SK-N-SH (cell line): ENCODE measurements at regions not wholly inside any gene's neighbourhood (a gene's known extent, or its start where the extent isn't known, plus 50 kb on each side); places are given as distances from the start of the nearest gene placed in this dataset.

Source experiments
- CTCF ChIA-PET: fragments of 300-600, 350-600 bp; formaldehyde crosslinking; extraction: SDS; loops from one replicate; lab custom pipeline; 2021; lab: Yijun Ruan, JAX
- POLR2A ChIA-PET: fragments of 350-600 bp; sonication (Branson Sonifier 250); formaldehyde crosslinking; extraction: SDS; loops from one replicate; lab custom pipeline; 2020; ENCODE audit warnings: antibody characterized with exemption, inconsistent platforms; lab: Yijun Ruan, JAX
- DNase-seq: peaks from one replicate; pipeline ENCODE4 v3.0.0; 2012
- H2AFZ ChIP-seq: fragments of 200-600 bp; sonication (generic); 2 replicates; pipeline ENCODE4 v1.8.1; 2016; ENCODE audit warnings: antibody characterized with exemption, mild to moderate bottlenecking, low read depth
- H3F3A ChIP-seq: fragments of 200-600 bp; sonication (generic); replicated peaks from 2 replicates; pipeline ENCODE3; 2016; ENCODE audit warnings: antibody characterized with exemption, mild to moderate bottlenecking; ENCODE audit not compliant: insufficient read depth
- H3K27ac ChIP-seq, 2 experiments: fragments of 200-500 bp in 1 of 2; fragments of 200-600 bp in 1 of 2; sonication (Bioruptor generic) in 1 of 2; sonication (generic), shearing (Covaris generic) in 1 of 2; 2 replicates each; pipeline versions ENCODE4 v1.5.1 to v1.6.1; 2014 to 2016; ENCODE audit warnings: low read depth in 2 of 2, inconsistent platforms in 1 of 2, low read length in 1 of 2, mild to moderate bottlenecking in 1 of 2, mixed read lengths in 1 of 2
- H3K27me3 ChIP-seq: fragments of 200-600 bp; sonication (generic), shearing (Covaris generic); 2 replicates; pipeline ENCODE4 v1.6.1; 2016; ENCODE audit warnings: mixed run types; ENCODE audit not compliant: insufficient read depth
- H3K36me3 ChIP-seq, 2 experiments: fragments of 200-500 bp in 1 of 2; fragments of 200-600 bp in 1 of 2; sonication (Bioruptor generic) in 1 of 2; sonication (generic) in 1 of 2; replicated peaks in 1 of 2; 2 replicates each; pipeline versions ENCODE3 to v1.5.1; 2014 to 2016; ENCODE audit warnings: low read length in 1 of 2, mild to moderate bottlenecking in 1 of 2; ENCODE audit not compliant: insufficient read depth in 2 of 2, control insufficient read depth in 1 of 2
- H3K4me1 ChIP-seq, 2 experiments: fragments of 200-500 bp in 1 of 2; fragments of 200-600 bp in 1 of 2; sonication (Bioruptor generic) in 1 of 2; sonication (generic), shearing (Covaris generic) in 1 of 2; 2 replicates each; pipeline versions ENCODE4 v1.5.1 to v1.6.1; 2014 to 2016; ENCODE audit warnings: low read depth in 1 of 2, low read length in 1 of 2, mixed run types in 1 of 2; ENCODE audit not compliant: insufficient read depth in 2 of 2, control insufficient read depth in 1 of 2
- H3K4me2 ChIP-seq: fragments of 200-600 bp; sonication (generic), shearing (Covaris generic); 2 replicates; pipeline ENCODE4 v1.6.1; 2017; ENCODE audit warnings: mixed run types
- H3K4me3 ChIP-seq, 2 experiments: fragments of 200-500 bp in 1 of 2; fragments of 200-600 bp in 1 of 2; sonication (Bioruptor generic) in 1 of 2; sonication (generic), shearing (Covaris generic) in 1 of 2; 2 replicates each; pipeline versions ENCODE4 v1.5.1 to v1.8.1; 2014 to 2016; ENCODE audit warnings: low read depth in 2 of 2, inconsistent platforms in 1 of 2, low read length in 1 of 2, mild to moderate bottlenecking in 1 of 2, mixed read lengths in 1 of 2, moderate library complexity in 1 of 2
- H3K79me2 ChIP-seq: fragments of 200-600 bp; sonication (generic); 2 replicates; pipeline ENCODE4 v1.8.1; 2017; ENCODE audit warnings: mild to moderate bottlenecking; ENCODE audit not compliant: insufficient read depth
- H3K9ac ChIP-seq: fragments of 200-600 bp; sonication (generic); 2 replicates; pipeline ENCODE4 v1.6.1; 2017; ENCODE audit warnings: mixed run types
- H3K9me2 ChIP-seq: fragments of 200-600 bp; sonication (generic); 2 replicates; pipeline ENCODE4 v1.6.1; 2017; ENCODE audit warnings: mixed run types
- H3K9me3 ChIP-seq: fragments of 200-600 bp; sonication (generic); 2 replicates; pipeline ENCODE4 v1.6.1; 2017; ENCODE audit warnings: mixed run types, mild to moderate bottlenecking, moderate library complexity
- H4K20me1 ChIP-seq: fragments of 200-600 bp; sonication (generic); 2 replicates; pipeline ENCODE4 v1.6.1; 2017; ENCODE audit warnings: mild to moderate bottlenecking, mixed run types; ENCODE audit not compliant: insufficient read depth
- EZH2phosphoT487 ChIP-seq: fragments of 200-600 bp; sonication (generic); IDR thresholded peaks from 2 replicates; pipeline ENCODE4 v1.6.1; 2017; ENCODE audit warnings: low read depth, mixed run types, mild to moderate bottlenecking, antibody characterized with exemption, moderate library complexity, borderline replicate concordance
- FOXJ3 ChIP-seq: sonication (generic); formaldehyde crosslinking; IDR thresholded peaks from 2 replicates; pipeline ENCODE4 v1.5.1; 2020; ENCODE audit warnings: mild to moderate bottlenecking, missing genetic modification reagents
- FOXM1 ChIP-seq: IDR thresholded peaks from 2 replicates; pipeline ENCODE4 v1.4.0; 2012; ENCODE audit warnings: low read depth, mild to moderate bottlenecking
- RXRA ChIP-seq: IDR thresholded peaks from 2 replicates; pipeline ENCODE4 v1.4.0; 2012; ENCODE audit warnings: low read depth, mild to moderate bottlenecking, borderline replicate concordance
- SIN3A ChIP-seq: IDR thresholded peaks from 2 replicates; pipeline ENCODE4 v1.6.1; 2012; ENCODE audit warnings: low read depth, mild to moderate bottlenecking, low read length, moderate library complexity, borderline replicate concordance
- SMC3 ChIP-seq: IDR thresholded peaks from 2 replicates; pipeline ENCODE4 v1.6.1; 2012; ENCODE audit warnings: low read depth, low read length, improper control_type of control experiment
- YY1 ChIP-seq: IDR thresholded peaks from 2 replicates; pipeline ENCODE4 v1.4.0; 2012; ENCODE audit warnings: low read depth, mild to moderate bottlenecking
- WGBS: methylation state at CpG from one replicate; pipeline ENCODE4 v1.1.6; 2017; ENCODE audit warnings: low lambda C conversion rate; 5-methylcytosine and 5-hydroxymethylcytosine counted together
- TF ChIP-seq, protein P1 (sequence below): IDR thresholded peaks from 2 replicates; pipeline ENCODE4 v1.6.1; 2012; ENCODE audit warnings: mild to moderate bottlenecking, low read depth, low read length, moderate library complexity
- TF ChIP-seq, protein P2 (sequence below): IDR thresholded peaks from 2 replicates; pipeline ENCODE4 v1.4.0; 2012; ENCODE audit warnings: low read depth
- TF ChIP-seq, protein P3 (sequence below): fragments of 200-600 bp; sonication (generic); IDR thresholded peaks from 2 replicates; pipeline ENCODE4 v1.6.1; 2017; ENCODE audit warnings: antibody characterized with exemption, mild to moderate bottlenecking, moderate library complexity
- TF ChIP-seq, protein P4 (sequence below): IDR thresholded peaks from 2 replicates; pipeline ENCODE4 v1.4.0; 2012; ENCODE audit warnings: low read depth, borderline replicate concordance

DNA sequence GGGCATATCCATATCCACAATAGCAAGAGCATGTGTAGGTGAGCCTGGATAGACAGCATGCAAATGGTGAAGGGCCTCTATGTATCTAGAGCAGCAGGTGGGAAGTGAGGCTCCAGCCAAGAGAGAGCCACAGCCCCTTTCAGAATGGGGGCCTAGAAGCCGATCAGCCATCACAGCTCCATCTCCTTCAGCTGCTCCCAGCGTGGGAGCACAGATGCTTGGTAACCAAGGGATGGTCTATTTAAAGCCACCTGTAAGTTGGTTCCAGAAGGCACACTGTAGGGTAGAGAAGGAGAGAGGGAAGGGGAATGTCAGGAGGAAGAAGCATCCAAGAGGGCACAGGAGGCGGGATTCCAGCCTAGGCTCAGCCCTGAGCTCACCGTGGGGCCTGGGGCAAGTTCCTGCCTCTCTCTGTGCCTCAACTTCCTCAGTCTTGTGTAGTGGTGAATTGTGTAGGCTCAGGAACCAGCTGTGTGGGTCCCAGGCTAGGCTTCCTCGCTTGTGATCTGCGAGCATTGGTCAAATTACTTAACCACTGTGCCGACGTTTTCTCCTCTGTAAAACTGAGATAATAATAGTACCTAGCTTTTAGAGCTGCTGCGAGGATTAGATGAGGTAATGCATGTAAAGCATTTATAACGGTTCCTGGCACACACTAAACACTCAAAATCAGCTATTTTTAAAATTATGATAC, 122.9 kb upstream of the NAV2 start:
- Histone ChIP-seq H3K4me1 (peaks cover 0 to 3% of the 10 kb centered on the region in 2 experiments; a peak in 2 of 4 replicates), H3K79me2 (no peaks in the 10 kb centered on the region), H3K27me3 (no peaks in the 10 kb centered on the region), H3K27ac (no peak overlapping the region), H2AFZ (no peak overlapping the region), H3K4me3 (no peak overlapping the region), H3F3A (no peaks in the 10 kb centered on the region), H4K20me1 (no peaks in the 10 kb centered on the region), H3K9ac (no peak overlapping the region), H3K4me2 (no peak overlapping the region), H3K9me3 (no peaks in the 10 kb centered on the region), H3K9me2 (no peaks in the 10 kb centered on the region), H3K36me3 (no peaks in the 10 kb centered on the region)
- DNase-seq = no peak
- ChIA-PET POLR2A (no interaction called here), CTCF (interaction anchor here (0.6 to 1.3 kb wide), 2 partner anchors 26 to 153 kb away, joined by 3 to 7 read pairs; no protein-coding TSS in a partner anchor)
- WGBS = 93% methylated on average over 10 of the region's 10 CpGs
- TF ChIP-seq EZH2phosphoT487 = no peak
- TF ChIP-seq, protein P1, sequence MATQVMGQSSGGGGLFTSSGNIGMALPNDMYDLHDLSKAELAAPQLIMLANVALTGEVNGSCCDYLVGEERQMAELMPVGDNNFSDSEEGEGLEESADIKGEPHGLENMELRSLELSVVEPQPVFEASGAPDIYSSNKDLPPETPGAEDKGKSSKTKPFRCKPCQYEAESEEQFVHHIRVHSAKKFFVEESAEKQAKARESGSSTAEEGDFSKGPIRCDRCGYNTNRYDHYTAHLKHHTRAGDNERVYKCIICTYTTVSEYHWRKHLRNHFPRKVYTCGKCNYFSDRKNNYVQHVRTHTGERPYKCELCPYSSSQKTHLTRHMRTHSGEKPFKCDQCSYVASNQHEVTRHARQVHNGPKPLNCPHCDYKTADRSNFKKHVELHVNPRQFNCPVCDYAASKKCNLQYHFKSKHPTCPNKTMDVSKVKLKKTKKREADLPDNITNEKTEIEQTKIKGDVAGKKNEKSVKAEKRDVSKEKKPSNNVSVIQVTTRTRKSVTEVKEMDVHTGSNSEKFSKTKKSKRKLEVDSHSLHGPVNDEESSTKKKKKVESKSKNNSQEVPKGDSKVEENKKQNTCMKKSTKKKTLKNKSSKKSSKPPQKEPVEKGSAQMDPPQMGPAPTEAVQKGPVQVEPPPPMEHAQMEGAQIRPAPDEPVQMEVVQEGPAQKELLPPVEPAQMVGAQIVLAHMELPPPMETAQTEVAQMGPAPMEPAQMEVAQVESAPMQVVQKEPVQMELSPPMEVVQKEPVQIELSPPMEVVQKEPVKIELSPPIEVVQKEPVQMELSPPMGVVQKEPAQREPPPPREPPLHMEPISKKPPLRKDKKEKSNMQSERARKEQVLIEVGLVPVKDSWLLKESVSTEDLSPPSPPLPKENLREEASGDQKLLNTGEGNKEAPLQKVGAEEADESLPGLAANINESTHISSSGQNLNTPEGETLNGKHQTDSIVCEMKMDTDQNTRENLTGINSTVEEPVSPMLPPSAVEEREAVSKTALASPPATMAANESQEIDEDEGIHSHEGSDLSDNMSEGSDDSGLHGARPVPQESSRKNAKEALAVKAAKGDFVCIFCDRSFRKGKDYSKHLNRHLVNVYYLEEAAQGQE = no peak
- no peak for TF ChIP-seq YY1
- TF ChIP-seq, protein P2, sequence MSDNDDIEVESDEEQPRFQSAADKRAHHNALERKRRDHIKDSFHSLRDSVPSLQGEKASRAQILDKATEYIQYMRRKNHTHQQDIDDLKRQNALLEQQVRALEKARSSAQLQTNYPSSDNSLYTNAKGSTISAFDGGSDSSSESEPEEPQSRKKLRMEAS = no peak
- no peak for TF ChIP-seq RXRA
- no peak for TF ChIP-seq SMC3
- no peak for TF ChIP-seq SIN3A
- TF ChIP-seq, protein P3, sequence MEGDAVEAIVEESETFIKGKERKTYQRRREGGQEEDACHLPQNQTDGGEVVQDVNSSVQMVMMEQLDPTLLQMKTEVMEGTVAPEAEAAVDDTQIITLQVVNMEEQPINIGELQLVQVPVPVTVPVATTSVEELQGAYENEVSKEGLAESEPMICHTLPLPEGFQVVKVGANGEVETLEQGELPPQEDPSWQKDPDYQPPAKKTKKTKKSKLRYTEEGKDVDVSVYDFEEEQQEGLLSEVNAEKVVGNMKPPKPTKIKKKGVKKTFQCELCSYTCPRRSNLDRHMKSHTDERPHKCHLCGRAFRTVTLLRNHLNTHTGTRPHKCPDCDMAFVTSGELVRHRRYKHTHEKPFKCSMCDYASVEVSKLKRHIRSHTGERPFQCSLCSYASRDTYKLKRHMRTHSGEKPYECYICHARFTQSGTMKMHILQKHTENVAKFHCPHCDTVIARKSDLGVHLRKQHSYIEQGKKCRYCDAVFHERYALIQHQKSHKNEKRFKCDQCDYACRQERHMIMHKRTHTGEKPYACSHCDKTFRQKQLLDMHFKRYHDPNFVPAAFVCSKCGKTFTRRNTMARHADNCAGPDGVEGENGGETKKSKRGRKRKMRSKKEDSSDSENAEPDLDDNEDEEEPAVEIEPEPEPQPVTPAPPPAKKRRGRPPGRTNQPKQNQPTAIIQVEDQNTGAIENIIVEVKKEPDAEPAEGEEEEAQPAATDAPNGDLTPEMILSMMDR = no peak
- TF ChIP-seq FOXJ3 = no peak
- TF ChIP-seq, protein P4, sequence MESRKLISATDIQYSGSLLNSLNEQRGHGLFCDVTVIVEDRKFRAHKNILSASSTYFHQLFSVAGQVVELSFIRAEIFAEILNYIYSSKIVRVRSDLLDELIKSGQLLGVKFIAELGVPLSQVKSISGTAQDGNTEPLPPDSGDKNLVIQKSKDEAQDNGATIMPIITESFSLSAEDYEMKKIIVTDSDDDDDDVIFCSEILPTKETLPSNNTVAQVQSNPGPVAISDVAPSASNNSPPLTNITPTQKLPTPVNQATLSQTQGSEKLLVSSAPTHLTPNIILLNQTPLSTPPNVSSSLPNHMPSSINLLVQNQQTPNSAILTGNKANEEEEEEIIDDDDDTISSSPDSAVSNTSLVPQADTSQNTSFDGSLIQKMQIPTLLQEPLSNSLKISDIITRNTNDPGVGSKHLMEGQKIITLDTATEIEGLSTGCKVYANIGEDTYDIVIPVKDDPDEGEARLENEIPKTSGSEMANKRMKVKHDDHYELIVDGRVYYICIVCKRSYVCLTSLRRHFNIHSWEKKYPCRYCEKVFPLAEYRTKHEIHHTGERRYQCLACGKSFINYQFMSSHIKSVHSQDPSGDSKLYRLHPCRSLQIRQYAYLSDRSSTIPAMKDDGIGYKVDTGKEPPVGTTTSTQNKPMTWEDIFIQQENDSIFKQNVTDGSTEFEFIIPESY = no peak
- no peak for TF ChIP-seq FOXM1
